ENCODE measurements at regions not wholly inside any gene's neighbourhood (a gene's known extent, or its start where the extent isn't known, plus 50 kb on each side); places are given as distances from the start of the nearest gene placed in this dataset.

DNA sequence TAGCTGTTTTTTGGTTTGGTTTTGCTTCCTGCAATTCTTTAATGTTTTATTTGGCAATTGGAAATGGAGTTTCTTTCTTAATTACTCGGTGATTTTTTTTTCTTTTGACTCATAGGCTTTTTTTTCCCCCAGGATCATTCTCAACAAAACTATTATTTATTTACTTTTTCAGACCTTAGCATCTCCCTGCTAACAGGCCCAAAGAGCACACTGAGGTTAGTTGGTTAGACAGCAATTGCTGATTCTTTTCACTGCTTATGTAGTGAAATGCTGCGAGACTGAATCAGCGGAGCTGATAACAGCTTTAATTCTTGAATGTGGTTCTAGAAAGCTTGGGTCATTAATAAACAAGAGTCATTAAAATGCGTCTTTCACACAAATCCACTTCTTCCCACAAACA, 79.1 kb upstream of the ZFP64 start:
- intact Hi-C loops (cut with micrococcal nuclease) = no loop called here
- H3K27me3 ChIP-seq (ENCODE audit: insufficient read depth, low read length) = peaks cover 28% of the 10 kb centered on the region
- H3K36me3 ChIP-seq (ENCODE audit: control insufficient read depth in 1 of 2, insufficient read depth in 2 of 2, low read length in 2 of 2) = no peaks in the 10 kb centered on the region
- no peak overlapping the region for H3K4me3 ChIP-seq (replicated peaks in 1 of 2; ENCODE audit: low read depth in 1 of 2, low read length in 2 of 2)
- H3K27ac ChIP-seq (ENCODE audit: low read depth, low read length) = no peak overlapping the region
- POLR2A ChIA-PET = interaction anchor here (0.7 kb wide), 1 partner anchor 24 kb away, joined by 3 read pairs; no protein-coding TSS in a partner anchor
- ATAC-seq (no peak), DNase-seq (ENCODE audit: low read depth, low spot score) (no peak)
- no peak for TF ChIP-seq ZFX (IDR thresholded peaks at IDR 0.05)
- TF ChIP-seq EZH2 (IDR thresholded peaks at IDR 0.05) = no peak
- no peak for TF ChIP-seq ZNF274 (IDR thresholded peaks at IDR 0.05; ENCODE audit: low read depth, low read length)
- no TSS peak for BruUV-seq (replicated peaks)
- no peaks in the 10 kb centered on the region for H3K4me1 ChIP-seq (ENCODE audit: control insufficient read depth in 1 of 2, insufficient read depth in 2 of 2, low read length in 2 of 2)
- RAD21 ChIA-PET (ENCODE audit: low non-redundant PET in 1 of 2, low total read pairs in 2 of 2, uncharacterized antibody in 2 of 2, unreplicated experiment in 2 of 2) = no interaction called here
- CTCF ChIA-PET = no interaction called here
- H3K4me2 ChIP-seq (ENCODE audit: low read length) = no peak overlapping the region
- H3K9me2 ChIP-seq (ENCODE audit: insufficient read depth) = no peaks in the 10 kb centered on the region
- no peaks in the 10 kb centered on the region for H3K79me2 ChIP-seq (ENCODE audit: insufficient read depth, low read length)
- H3K9me3 ChIP-seq (ENCODE audit: control insufficient read depth in 1 of 2, insufficient read depth in 1 of 2, low read depth in 1 of 2, low read length in 2 of 2) = no peaks in the 10 kb centered on the region
- H4K20me1 ChIP-seq (ENCODE audit: insufficient read depth) = no peaks in the 10 kb centered on the region
- H3K9ac ChIP-seq (ENCODE audit: low read length) = no peak overlapping the region
- H2AFZ ChIP-seq (ENCODE audit: low read depth, low read length, poor library complexity, severe bottlenecking) = no peak overlapping the region

DNA sequence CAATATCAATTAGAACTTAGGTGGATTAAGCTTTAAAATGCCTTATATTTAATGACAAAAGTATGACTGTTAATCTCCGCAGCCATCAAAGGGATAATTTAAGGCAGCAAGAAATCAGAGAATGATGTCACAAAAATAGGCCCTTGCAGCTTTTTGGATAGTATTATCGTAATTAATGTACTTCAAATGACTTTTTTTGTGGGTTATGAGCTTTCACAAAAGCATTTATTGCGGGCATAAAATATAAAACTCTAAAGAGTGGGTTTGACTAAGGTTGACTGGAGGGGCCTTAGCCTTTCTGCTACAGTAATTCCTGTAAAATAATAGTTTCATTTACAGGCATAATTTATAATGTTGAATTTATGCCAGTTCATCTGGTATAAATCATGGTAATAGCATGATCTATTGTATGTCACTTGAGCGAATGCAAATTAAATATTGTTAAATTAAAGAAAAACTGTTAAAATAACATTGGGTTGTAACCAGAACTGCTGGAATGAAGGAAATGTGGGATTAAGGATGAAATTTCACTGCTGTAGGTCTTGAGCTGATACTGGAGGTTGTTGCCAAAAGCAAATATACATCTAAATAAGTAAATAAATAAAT, 78.5 kb upstream of the ZFP64 start:
- no TSS peak for BruUV-seq (replicated peaks)

More for the DNA sequence above, 78.5 kb upstream of the ZFP64 start:
- no peak overlapping the region for H3K9ac ChIP-seq (ENCODE audit: low read length)
- no peaks in the 10 kb centered on the region for H3K36me3 ChIP-seq (ENCODE audit: control insufficient read depth in 1 of 2, insufficient read depth in 2 of 2, low read length in 2 of 2)
- ChIA-PET RAD21 (ENCODE audit: low non-redundant PET in 1 of 2, low total read pairs in 2 of 2, uncharacterized antibody in 2 of 2, unreplicated experiment in 2 of 2) (no interaction called here), CTCF (no interaction called here), POLR2A (interaction anchor here (0.7 kb wide), 1 partner anchor 23 kb away, joined by 3 read pairs; no protein-coding TSS in a partner anchor)
- peaks cover 34% of the 10 kb centered on the region for H3K27me3 ChIP-seq (ENCODE audit: insufficient read depth, low read length)
- no peak overlapping the region for H2AFZ ChIP-seq (ENCODE audit: low read depth, low read length, poor library complexity, severe bottlenecking)
- no peaks in the 10 kb centered on the region for H3K9me3 ChIP-seq (ENCODE audit: control insufficient read depth in 1 of 2, insufficient read depth in 1 of 2, low read depth in 1 of 2, low read length in 2 of 2)
- no peak overlapping the region for H3K27ac ChIP-seq (ENCODE audit: low read depth, low read length)
- H3K9me2 ChIP-seq (ENCODE audit: insufficient read depth) = no peaks in the 10 kb centered on the region
- no peaks in the 10 kb centered on the region for H4K20me1 ChIP-seq (ENCODE audit: insufficient read depth)
- no peak for ATAC-seq
- H3K4me1 ChIP-seq (ENCODE audit: control insufficient read depth in 1 of 2, insufficient read depth in 2 of 2, low read length in 2 of 2) = no peaks in the 10 kb centered on the region
- no peak overlapping the region for H3K4me2 ChIP-seq (ENCODE audit: low read length)
- DNase-seq (ENCODE audit: low read depth, low spot score) = no peak
- H3K4me3 ChIP-seq (replicated peaks in 1 of 2; ENCODE audit: low read depth in 1 of 2, low read length in 2 of 2) = no peak overlapping the region
- intact Hi-C loops (cut with micrococcal nuclease) = no loop called here
- TF ChIP-seq ATF3 (IDR thresholded peaks at IDR 0.05) (no peak), RAD21 (IDR thresholded peaks at IDR 0.05; ENCODE audit: low read depth) (no peak), YY1 (IDR thresholded peaks at IDR 0.05; ENCODE audit: extremely low read depth, insufficient replicate concordance, low read depth, low read length) (no peak), CBX3 (IDR thresholded peaks at IDR 0.05; ENCODE audit: low read depth) (no peak), EZH2phosphoT487 (IDR thresholded peaks at IDR 0.05; ENCODE audit: borderline replicate concordance) (no peak)
- H3K79me2 ChIP-seq (ENCODE audit: insufficient read depth, low read length) = no peaks in the 10 kb centered on the region

Measured in HCT116 (cell line).